HUDEP-2 (cell line): ENCODE measurements at regions not wholly inside any gene's neighbourhood (a gene's known extent, or its start where the extent isn't known, plus 50 kb on each side); places are given as distances from the start of the nearest gene placed in this dataset.
"Not testable (repeated sequence)": the region's sequence is repeated elsewhere in the genome, so short reads cannot be mapped to it uniquely, and the experiment has no call there.

Source experiments
- DNase-seq, 76 experiments: peaks; one replicate each; lab custom pipeline; 2025; ENCODE audit not compliant: unreplicated experiment in 76 of 76; lab: John Stamatoyannopoulos, UW

DNA sequence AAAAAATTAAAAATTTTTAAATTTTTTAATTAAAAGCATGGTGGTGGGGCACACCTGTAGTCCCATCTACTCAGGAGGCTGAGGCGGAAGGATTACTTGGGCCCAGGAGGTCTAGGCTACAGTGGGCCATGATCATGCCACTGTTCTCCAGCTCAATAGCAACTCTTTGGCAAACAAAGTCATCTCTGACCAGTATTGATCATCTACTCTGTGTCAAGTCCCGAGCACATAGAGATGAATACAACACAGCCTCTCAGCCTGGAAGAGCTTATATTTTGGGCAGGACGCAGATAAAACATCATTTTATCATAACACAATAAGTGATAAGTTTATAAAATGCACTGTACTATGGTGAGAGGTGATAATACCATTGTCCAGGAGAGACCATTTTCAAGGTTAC is 281.6 kb upstream of the GADL1 start:
- DNase-seq: no peak

DNA sequence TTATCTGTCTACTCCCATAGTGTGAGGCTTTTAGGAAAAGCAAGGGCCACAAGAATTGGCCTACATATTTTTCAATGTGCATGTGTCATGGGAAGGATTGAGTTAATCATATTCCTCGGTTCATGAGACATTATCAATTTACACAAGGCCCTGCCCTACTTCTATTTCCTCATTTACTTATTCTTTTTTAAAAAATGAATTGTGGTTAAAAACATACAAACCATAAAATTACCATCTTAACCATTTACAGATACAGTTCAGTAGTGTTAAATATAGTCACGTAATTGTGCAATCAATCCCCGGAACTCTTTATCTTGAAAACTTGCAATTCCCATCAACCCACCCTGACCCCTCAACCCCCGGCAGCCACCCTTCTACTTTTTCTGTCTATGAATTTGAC is 284.0 kb upstream of the GADL1 start:
- DNase-seq: no peak

DNA sequence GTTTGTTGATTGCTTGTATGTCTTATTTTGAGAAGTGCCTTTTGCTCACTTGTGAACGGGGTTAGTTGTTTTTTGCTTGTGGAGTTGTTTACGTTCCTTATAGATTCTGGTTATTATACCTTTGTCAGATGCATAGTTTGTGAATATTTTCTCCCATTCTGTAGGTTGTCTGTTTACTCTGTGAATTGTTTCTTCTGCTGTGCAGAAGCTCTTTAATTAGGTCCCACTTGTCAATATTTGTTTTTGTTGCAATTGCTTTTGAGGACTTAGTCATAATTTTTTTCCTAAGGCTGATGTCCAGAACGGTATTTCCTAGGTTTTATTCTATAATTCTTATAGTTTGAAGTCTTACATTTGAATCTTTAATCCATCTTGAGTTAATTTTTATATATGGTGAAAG is 285.3 kb upstream of the GADL1 start:
- DNase-seq: no peak

DNA sequence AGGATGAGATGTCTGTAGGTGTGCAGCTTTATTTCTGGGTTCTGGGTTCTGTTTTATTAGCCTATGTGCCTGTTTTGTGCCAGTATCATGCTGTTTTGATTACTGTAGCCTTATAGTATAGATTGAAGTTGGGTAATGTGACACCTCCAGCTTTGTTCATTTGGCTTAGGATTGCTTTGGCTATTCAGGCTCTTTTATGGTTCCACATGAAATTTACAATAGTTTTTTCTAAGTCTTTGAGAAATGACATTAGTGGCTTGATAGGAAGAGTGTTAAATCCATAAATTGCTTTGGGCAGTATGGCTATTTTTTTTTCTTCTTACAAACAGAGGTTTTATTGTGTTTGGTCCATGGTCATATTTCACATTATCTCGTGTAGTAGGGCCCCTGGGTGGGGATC is 285.8 kb upstream of the GADL1 start:
- no peak for DNase-seq

DNA sequence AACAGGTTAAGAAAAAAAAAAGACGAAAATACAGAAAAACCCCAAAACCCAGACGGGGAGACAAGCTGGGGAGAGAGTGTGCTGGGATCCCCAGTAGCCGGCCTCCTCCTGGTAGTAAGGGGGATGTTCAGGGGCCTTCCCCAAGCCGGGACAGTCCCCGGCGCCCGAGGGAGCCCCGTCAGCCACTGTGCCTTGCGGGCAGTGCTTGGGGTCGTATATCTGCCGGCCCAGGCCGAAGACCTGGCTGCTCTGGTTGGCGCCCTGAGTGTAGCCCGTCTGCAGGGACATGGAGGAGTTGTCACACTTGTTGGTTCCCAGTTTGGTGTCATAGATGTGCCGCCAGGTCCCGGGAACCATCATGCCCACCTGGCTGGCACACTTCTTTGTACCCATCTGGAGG is 287.2 kb upstream of the GADL1 start:
- DNase-seq: no peak

DNA sequence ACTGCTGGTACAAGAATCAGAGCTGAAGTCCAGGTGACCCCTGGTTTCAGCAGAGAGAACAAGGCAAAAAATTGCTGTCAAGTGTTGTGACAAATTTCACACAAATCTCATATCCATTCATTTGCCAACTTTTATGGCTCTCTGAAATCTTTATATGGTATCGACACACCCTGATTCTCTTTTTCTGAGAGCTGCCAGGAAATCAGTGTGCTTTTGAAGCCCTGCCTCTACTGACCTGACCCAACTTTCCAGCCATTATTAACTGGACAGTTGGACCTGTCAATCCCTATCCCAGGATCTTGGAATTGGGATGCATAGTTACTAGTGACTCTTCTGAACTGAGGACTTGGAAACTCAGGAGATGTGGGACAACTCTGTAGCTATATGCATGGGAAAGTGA is 288.2 kb upstream of the GADL1 start:
- no peak for DNase-seq

DNA sequence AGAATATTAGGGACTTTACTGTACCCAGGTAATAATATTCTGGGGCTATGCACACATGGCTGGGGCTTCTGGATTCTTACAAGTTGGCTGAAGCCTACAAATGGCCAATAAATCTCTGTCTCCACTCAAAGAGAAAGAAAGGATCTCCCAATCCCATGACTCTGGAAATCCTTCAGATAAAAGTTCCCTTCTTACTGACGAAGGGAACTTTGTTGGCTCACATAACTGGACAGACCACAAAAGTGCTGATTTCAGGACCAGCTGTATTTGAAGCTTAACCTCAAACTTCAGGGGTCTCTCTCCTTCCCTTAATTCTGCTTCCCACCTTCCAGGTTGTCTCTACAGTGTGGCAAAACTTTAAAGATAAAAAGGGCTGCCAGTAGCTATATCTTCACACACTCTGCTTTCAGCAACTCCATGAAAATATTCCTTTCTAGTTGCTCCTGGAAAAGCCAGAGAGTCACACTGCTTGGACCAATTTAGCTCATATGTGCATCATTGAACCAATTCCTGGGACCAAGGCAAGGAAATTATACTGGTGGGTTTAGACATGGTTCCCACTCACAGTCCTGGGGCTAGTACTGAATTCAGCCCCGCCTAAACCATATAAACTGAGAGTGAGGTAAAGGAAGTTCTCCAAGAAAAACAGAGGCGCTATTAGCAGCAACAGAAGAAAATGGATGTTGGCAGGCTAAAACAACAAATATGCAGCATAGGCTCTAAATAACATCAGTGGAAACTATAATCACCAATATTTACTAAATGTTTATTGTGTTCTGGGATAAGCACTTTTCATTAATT is 290.0 kb upstream of the GADL1 start:
- no peak for DNase-seq

DNA sequence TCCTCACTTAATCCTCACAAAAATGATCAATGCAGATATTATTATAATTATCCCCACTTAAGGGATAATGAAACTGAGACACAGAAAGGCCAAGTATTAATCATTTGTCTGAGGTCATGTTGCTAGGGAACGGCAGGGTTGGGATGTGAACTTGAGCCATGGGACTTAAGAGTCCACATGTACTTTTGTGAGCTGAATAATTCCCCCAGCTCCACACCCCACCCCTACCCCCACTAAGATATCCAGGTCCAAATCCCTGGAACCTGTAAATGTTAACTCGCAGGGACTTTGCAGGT is 290.5 kb upstream of the GADL1 start:
- DNase-seq: no peak

DNA sequence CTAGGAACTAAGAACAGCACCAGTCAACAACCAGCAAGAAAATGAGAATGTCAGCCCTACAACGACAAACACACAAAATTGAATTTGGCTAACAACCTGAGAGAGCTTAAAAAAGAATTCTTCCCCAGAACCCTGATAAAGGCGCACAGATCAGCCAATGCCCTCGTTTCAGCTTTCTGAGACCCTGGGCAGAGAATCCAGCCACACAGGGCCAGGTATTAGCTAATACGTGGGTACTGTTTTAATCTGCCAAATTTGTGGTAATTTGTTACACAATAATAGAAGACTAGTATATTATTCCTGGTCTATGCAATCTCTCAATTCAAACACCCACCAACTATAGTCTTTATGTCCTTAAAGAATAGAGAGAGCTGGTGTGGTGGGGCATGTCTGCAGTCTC is 291.6 kb upstream of the GADL1 start:
- DNase-seq: no peak

DNA sequence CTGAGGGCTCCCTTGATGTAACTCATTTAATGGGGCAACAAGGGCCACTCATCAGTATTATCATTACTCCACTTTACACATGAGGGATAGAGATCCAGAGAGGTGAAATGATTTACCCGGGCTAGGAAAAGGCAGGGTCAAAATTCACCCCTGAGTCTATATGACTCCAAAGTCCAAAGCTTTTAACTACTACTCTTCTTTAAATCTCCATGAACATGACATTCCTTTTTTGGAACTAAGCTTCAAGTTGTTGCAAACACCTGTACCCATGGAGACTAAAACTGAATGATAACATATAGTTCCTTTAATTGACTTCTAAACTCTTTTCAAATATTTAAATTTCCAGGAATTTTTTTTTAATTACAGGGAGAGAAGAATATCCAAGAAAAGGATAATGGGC is 292.9 kb upstream of the GADL1 start:
- no peak for DNase-seq

DNA sequence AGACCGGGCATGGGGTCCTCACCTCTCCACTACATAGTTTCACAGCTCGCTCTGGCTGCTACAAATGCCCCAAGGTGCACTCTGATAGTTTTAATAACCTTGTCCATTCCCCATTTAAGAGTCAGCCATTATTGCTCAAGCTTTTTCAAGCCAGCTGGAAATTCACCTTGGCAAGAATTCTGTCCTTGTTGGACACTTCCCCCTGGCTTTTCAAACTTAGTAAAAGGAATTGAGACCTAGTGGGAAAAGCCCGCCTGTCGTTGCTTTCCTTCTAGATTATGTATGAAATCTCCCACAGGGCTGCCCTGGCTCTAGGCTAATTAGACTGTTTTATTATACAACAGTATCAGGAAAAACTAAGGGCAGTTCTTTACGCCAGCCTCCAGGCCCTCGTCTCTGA is 293.7 kb upstream of the GADL1 start:
- DNase-seq: no peak

DNA sequence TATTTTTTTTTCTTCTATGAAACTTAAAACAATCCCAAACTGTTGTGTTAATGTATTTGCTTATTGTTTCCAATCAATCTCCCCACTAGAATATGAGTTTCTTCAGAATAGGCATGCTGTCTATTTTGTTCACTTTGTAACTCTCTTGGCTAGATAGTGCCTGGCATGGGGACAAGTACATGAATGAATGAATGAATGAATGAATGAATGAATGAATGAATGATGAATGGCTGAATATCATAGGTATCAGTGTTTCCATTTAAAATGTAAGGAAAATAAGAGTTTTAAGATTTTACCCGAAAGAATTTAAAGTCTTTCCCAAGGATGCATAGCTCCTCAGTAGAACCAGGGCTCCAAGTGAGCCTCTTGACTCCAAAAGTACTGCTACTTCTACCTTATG is 294.9 kb upstream of the GADL1 start:
- DNase-seq: no peak

DNA sequence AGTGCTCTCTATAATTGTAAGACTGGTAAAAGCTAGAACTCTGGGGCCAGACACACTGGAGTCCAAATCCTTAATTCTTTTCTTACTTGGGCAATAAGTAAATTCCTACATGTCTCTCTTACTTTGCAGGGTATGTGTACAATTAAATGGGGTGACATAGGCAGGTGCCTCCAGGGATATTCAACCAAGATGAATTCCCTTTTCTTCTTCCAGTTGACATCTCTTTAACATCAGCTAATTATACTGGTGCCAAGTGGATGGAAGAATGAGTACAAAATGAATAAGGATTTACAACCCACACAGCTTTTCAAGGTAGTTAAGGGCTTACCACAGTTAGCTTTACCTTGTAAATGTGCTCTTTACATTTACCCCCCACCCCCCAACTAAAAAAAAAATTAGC is 295.5 kb upstream of the GADL1 start:
- no peak for DNase-seq

DNA sequence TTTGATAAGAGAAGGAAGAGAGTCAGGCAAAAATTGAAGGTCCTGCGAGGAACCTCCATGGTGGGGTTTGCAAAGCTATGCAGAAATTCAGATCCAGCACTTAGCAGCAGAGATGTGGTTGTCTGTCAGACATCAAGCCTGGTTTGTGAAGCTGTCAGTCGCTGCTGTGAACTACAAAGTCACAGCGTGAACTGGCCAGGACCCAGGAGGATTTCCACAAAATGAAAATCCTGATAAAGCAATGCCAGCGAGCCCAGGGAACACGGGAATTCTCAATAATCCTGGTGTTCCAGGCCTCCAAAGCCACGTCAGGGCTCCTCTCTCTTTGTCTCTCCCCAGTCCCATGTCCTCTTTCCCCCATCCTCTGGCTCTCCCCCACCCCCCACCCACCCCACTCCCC is 296.9 kb upstream of the GADL1 start:
- no peak for DNase-seq

DNA sequence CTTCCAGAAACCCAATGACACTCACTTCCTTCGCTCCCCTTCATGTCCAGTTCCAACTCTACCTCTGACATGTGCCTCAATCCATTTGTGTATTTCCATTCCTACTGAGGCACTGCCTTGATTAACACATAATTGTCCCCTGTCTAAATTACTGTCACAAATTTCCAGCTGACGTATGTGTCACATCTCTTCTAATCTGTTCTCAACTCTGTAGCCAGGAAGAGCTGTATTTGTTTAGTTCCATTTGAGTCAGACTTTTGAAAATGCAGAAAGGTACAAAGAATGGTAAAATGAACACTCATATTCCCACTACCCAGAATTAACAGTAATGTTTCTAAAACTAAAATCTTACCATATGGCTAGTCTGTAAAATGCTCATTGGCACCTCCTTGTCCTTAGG is 299.0 kb upstream of the GADL1 start:
- no peak for DNase-seq

DNA sequence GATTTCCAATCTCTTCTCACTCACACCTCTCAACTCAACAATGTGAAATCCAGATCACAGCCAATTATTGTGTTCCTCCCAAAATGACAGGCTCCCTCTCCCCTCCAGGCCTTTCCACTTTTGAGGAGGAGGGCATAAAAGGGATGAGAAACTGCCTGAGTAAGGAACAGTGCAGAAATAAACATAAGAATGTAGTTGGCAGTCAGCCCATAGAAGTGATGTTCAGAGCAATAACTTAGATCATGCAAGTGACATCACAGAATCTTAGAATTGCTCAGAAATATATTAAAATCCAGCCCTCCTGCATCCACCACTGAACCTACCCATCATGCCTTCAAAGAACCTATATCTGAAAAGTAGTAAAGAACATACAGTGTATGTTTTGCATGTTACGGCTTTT is 299.4 kb upstream of the GADL1 start:
- DNase-seq: no peak

DNA sequence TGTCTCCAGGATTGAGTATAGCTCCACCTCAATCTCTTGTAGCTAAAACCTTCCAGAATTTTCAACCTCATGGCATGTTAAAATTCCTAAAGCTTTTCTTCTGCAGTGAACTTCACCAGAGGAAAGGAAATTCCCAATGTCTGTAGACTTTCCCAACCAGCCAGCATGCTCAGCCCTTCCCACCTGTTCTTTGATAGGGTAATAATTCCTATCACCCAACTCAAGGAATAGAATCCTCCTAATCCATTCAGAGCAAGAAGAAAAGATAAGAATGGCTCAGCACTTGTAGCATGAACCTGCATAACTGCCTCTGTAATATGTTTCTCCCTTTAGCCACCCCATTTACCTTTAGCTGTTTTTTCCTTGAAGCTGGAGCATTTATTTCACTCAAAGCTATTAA is 301.8 kb upstream of the GADL1 start:
- no peak for DNase-seq

DNA sequence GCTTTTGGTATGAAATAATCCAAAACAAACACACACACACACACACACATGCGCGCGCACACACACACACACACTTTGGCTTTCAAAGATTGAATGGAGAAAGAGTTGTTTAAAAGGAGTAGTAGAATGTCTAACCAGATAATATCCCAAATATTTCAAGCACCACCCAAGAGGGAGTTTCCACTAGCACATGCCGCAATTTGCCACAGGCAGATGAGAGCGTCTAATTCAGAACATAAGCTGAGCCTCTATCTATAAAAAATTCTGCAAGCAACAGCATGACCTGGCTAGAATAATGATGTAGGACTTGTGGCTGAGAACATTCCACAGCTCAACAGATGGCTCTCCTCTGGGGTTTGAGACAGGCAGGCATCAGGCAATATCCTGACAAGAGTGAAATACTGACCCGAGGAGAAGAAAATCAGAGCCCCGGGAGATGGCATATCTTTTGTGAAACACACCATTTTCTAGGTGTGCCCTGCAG is 302.5 kb upstream of the GADL1 start:
- DNase-seq: no peak

DNA sequence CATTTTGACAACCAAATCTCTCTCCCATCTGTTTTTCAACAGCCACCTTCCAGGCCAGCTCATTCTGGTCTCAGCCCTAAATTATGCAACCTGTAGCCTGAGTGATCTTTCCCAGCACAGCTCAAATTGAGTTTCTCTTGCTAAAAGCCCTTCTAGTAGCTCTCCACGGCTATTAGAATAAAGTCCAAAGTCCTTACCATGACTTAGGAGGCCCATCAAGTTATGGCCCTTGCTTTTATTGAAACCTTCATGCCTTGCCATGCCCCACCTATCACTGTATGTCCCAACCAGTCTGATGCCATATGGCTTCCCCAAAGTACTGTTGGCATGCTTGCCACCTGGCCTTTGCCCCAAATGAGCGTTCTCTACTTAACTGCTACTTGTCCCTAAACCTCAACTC is 303.5 kb upstream of the GADL1 start:
- DNase-seq: no peak

DNA sequence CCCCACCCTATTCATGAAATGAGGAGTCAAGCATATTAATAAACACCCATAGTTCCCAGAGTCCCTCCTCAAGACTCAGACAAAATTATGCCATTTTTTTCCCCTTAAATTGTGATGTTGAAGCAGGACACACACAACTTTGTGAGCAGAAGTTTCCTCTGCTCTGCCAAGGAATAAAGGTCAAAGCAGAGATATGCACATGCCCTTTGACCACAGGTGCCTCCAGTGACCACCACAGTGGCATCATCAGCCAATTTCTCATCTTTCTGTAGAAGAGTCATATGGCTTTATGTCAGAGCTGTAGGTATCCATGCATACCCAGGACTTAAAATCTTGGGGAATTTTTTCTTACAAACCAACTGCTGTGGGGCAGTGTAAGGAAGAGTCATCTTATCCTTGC is 304.4 kb upstream of the GADL1 start:
- no peak for DNase-seq

DNA sequence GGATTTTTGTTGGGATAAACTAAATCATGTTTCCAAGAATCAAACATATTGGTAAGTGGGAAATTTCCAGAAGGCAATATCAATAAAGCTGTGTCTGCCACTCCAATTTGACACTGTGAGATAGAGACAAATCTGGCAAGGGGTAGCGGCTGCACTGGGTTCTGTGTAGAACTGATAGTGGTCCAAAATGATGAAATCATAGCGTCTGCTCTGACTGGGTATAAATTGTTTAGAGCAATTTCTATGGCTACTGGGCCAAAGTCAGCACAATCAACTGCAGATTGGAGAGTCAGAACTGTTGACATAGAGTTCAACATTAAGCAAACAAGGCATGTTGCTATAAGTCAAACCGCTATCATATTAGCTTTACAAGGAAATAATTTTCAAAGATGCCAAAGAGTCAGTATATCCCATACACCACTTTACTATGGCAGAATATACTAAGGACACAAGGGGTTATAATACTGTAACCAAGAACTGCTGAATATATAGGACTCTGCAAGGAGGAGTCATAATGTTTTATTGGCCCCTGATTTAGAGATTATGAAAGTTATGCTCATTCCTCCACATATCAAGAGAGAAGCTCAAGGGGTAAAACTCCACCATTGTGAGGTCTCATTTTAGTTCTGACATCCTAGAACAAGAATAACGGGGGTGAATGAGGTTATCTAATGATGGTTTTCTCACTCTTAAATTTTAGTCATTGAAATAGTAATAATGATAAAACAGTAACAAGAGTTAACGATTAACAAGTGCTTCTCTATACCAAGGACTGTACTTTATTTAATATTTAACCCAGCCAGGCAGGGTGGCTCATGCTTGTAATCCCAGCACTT is 309.7 kb upstream of the GADL1 start:
- DNase-seq: no peak

DNA sequence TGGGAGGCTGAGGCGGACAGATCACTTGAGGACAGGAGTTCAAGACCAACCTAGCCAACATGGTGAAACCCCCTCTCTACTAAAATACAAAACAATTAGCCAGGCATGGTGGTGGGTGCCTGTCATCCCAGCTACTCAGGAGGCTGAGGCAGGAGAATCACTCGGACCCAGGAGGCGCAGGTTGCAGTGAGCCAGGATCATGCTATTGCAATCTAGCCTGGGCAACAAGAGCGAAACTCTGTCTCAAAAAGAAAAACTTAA is 310.3 kb upstream of the GADL1 start:
- DNase-seq: not testable (repeated sequence)
